NCI-H524 (cell line): ENCODE measurements at regions not wholly inside any gene's neighbourhood (a gene's known extent, or its start where the extent isn't known, plus 50 kb on each side); places are given as distances from the start of the nearest gene placed in this dataset.
"Not testable (repeated sequence)": the region's sequence is repeated elsewhere in the genome, so short reads cannot be mapped to it uniquely, and the experiment has no call there.

Experiments used
- DNase-seq, 2 experiments: peaks; one replicate each; lab custom pipeline; 2025; lab: John Stamatoyannopoulos, UW

DNA sequence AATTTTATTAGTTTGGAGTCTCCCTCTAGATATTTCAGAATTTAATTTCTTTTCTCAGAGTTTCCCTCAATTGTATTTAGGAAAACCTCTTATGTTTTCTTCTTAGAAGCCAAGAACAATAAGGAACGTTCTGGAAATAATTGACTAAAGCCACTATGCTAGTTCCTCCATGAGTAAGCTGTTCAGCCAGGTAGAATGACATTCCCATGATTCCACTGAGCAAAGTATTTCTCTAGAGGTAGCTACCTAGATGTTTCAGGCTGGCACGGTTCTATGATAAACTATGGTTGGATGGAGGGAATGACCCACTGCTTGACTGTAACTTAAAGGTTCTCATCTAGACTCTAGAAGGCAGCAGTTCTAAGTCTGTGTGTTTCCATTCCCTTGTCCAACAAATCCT is 62.4 kb downstream of the CLDN17 start:
- no peak for DNase-seq

DNA sequence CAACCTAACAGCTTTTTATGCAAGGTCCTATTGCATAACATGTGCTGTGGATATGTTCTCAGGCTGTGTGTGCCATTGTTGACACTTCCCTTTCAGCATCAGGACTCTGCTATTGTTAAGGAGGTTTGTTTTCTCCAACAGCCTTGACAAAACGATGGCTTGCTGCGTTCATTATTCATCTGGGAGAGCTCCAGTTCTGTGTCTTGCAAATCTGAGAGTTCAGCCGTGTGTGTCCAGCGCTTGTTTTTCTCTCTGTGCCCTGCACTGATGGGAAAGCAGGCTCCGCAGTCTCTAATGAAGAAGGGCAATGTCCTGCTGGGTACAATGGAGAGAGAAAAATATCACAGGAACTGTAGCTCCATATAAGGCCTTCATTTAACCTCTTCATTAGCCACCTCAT is 63.7 kb downstream of the CLDN17 start:
- DNase-seq: no peak

- no peak for DNase-seq
These were observed 64.6 kb downstream of the CLDN17 start for GRCh38 chr21:30101967-30102366.

DNA sequence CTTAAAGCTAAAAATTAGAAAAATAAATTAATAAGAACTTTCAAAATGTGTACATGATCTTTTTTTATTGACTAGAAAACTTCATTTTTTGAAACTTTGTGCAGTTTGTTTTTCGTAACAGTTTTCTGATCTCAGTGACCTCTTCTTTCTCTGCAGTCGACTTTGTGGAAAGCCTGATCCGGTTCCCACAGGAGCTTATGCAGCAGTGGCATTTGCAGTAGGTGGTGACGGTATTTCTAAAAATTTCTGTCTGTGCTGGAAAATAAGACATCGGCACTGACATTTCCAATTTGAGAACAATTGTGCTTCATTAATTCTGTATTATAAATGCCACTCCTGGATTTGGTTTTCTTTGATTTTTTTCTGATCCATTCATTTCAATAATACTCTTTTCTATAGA is 68.8 kb downstream of the CLDN17 start:
- no peak for DNase-seq

DNA sequence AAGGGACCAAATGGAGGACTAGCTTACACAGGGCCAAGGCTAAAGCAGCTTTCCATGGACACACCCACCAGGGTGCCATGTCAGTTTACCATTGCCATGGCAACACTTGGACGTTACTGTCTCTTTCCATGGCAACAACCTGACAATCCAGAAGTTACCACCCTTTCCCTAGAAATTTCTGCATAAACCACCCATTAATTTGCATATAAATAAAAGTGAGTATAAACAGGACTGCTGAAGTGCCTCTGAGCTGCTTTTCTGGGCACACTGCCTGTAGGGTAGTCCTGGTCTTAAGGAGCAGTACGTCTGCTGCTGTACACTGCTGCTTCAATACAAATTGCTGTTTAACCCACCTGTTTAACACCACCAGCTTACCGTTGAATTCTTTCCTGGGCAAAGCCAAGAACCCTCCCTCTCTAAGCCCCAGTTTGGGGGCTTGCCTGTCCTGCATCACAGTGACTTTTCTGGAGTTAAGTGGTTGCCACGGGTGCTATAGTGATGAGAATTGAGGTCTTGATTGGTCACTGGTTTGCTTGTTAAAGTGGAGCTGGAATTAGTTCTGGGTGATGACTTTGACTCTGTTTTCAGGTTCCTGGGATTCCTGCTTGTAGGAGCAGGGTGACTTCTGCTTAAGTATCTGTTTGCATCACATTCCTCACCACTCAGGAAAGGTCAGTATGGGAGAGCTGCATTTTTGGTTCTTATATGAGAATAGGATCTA is 83.2 kb downstream of the CLDN17 start:
- DNase-seq: no peak

GRCh38 chr21:30081506-30081905 is 85.1 kb downstream of the CLDN17 start:
- DNase-seq: no peak

DNA sequence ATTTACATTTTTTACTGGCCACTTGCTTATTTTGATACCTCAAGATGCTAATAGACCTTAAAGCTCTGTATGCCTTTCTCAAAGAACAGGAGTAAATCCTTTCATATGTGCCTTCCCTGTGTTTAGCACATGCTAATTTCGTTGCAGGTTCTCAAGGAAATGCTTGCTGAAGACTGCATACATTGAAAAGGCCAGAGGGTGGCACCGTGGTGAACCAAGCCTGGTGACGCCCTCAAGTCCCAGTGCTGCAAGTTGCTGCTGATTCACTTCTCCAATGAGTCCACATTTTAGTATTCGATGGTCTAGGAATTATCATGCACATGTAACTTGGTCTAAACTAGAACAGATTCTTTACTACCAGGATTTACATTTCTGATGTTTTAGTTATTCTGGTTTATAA is 94.1 kb downstream of the CLDN17 start:
- peak; percentile 15 to 52 for DNase-seq

GRCh38 chr21:30058928-30059327 is 107.7 kb downstream of the CLDN17 start:
- DNase-seq: peak in 1 of 2 experiments; percentile 51

DNA sequence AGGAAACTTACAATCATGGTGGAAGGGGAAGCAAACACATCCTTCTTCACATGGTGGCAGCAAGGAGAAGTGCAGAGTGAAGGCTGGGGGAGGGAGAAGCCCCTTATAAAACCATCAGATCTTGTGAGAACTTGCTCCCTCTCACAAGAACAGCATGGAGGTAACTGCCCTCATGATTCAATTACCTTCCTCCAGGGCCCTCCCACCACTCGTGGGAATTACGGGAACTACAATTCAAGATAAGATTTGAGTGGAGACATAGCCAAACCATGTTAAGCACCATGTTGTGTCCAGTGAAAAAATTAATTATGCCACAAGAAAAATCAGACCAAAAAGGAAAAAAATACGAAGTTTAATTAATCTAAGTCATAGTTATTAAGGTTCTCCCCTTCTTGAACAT is 109.5 kb downstream of the CLDN17 start:
- no peak for DNase-seq

- DNase-seq: no peak
These were observed 108.8 kb upstream of the GRIK1 start for GRCh38 chr21:30048570-30048969.

DNA sequence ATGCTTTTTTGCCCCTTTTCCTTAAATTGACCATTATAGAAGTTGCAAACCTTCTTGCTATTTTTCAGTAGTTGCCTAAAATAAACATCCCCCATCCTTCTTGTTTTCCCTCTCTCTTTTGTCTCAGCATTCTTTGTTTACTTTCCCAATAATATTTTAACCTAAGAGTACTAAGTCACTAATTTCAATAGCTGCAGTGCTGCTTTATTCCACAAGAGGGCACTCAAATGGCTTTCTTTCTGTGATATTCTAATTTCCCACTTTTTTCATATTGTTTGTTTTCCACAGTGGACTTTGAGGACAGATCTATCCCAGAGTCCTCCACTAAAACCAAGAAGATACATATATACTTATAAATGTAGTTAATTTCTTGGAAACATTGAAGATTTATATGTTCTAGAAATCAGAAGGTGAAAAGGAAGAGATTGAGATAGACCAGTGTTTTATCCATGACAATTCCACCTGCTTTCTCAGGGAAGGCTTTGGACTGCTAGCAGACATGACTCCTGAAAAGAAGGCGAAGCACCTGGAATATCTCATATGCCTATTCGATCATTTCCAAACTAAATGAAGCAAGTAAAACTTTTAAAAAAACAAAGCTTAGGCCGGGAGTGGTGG is 104.8 kb upstream of the GRIK1 start:
- peak in 1 of 2 experiments; percentile 27 for DNase-seq

DNA sequence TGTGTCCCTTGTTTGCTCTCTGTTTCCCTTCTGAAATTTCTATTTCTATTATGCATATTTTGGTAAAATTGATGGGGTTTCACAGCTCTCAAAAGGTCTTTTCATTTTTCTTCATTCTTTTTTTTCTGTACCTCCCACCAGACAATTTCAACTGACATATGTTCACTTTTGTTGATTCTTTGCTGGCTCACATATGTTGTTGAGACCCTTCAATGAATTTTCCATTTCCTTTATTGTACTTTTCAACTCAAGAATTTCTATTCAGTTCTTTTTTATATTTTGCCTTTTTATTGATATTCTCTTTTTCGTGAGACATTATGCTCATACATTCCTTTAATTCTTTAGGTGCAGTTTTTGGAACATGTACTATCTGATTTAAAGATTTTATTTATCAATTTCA is 102.6 kb upstream of the GRIK1 start:
- no peak for DNase-seq

GRCh38 chr21:30033441-30033840 is 93.6 kb upstream of the GRIK1 start:
- no peak for DNase-seq

GRCh38 chr21:30030416-30030815 is 90.6 kb upstream of the GRIK1 start:
- no peak for DNase-seq

DNA sequence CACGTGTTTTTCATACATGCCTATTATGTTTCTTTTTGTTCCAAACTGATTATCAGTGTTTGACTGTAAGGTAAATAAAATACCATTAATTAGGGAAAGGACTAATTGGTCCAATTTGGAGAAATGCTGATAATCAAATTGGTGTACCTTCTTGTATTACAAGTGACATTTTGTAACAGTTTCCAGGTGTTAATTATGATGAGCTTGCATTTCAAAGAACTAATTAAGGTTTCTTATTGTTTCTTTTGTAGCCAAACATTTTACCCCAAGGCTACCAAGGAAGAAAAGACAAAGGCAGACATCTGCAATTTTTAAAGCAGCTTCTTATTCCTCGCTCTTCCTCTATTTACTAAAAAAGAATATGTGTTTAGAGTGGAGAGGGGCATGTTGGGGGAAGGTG is 88.7 kb upstream of the GRIK1 start:
- no peak for DNase-seq

DNA sequence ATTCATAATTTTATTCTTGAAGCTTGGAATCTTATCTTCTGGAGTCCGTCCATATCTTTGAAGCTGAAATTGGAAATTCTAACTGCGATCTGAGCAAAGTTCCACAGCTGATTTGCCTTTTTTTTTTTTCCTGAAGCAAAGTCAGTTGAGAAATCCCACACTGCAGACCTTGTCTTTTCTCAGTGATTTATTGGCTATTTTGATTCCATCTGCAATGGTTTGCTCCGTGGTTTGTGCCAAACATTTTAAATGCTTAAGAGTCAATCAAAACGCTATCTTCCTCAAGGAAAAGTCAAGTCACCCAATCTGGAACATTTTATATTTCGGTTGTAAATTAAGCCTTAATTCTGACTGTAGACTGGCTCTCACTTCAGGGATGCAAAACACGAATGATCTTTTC is 88.2 kb upstream of the GRIK1 start:
- DNase-seq: no peak

GRCh38 chr21:30023056-30023455 is 83.3 kb upstream of the GRIK1 start:
- DNase-seq: not testable (repeated sequence)

DNA sequence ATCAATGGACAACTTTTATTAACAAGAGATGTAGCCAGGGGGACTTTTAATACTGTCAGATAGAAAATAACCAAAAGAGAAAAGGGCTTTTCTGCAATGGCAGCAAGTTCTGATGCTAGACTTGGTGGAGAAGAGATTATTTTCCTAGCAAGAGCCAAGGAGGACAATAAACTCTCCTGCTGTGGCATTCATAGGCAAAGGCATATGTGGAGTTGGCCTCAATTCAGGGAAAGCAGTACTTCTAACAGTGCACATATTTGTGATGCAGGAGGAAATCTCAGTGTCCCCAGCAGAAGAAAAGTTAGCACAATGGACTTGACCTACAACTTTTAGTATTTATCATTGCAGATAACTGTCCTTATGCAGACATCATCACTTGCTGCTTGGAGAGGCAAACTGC is 75.1 kb upstream of the GRIK1 start:
- DNase-seq: no peak

GRCh38 chr21:29991624-29992023 is 51.8 kb upstream of the GRIK1 start:
- no peak for DNase-seq

DNA sequence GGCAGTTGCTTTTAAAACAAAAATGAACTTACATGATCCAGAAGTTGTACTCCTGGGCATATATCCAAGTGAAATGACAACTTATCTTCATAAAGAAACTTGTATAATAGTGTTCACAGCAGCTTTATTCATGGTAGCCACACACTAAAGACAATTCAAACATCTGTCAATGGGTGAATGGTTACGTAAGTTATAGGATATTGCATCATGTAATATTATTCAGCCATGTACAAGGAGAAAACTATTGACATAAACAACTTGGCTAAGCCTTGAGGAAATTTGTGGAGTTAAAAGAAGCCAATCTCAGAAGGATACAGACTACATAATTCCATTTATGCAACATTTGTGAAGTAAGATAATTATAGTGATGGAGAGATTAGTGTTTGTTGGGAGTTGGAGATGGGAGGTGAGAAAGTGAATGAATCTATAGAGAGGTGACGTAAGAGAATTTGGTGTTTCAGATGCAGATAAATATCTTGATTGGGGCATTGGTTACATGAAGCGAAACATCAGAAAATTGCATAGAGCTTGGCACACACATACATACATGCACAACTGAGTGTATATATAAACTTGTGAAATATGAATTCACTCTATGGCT is 49.9 kb upstream of the GRIK1 start:
- DNase-seq: no peak
